ELF-1 (cell line): ENCODE measurements at regions not wholly inside any gene's neighbourhood (a gene's known extent, or its start where the extent isn't known, plus 50 kb on each side); places are given as distances from the start of the nearest gene placed in this dataset.
"Not testable (repeated sequence)": the region's sequence is repeated elsewhere in the genome, so short reads cannot be mapped to it uniquely, and the experiment has no call there.

Experiments used
- DNase-seq: peaks from one replicate; pipeline ENCODE4 v3.0.0-alpha.2; 2016; ENCODE audit warnings: low read depth, low spot score

GRCh38 chr17:30639391-30639790 lies 162.2 kb downstream of the GOSR1 start:
- not testable (repeated sequence) for DNase-seq

GRCh38 chr17:30638968-30639367 lies 161.8 kb downstream of the GOSR1 start:
- DNase-seq, result not testable (repeated sequence)

GRCh38 chr17:30631651-30632050 lies 154.4 kb downstream of the GOSR1 start:
- not testable (repeated sequence) for DNase-seq

- not testable (repeated sequence) for DNase-seq
Measured at GRCh38 chr17:30625380-30625779, 148.2 kb downstream of the GOSR1 start.

- not testable (repeated sequence) for DNase-seq
Measured at GRCh38 chr17:30624180-30624579, 147.0 kb downstream of the GOSR1 start.

DNA sequence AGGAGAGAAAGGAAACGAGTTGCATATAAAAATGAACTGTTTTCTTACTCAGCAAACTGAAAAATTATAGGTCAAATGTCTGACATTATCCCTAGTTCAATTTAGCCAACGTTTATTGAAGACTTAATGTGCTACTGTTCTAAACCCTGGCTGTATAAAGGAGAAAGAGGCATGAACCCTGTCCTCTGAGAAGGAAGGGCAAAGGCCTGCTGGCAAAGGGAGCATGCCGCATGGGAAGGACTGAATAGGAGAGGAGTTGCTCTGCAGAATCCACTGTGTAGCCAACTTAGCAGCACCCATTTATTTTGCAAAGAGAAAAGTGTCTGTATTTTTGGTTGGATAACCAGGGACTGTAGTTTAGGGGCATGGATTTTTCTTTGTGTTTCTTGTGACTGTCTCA lies 132.5 kb downstream of the GOSR1 start:
- not testable (repeated sequence) for DNase-seq

DNA sequence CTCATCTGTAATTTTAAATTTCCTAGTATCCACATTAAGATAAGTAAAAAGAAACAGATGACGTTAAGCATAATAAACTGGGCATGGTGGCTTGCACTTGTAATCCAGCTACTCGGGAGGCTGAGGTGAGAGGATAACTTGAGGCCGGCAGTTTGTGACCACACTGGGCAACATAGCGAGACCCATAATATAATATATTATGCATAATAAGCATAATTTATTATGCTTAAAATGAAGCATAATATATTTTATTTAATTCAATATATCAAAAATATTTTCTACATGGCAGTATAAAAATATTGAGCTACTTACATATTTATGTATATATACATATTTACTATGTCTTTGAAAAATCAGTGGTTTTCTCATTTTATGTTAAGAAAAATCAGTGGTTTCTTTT lies 128.3 kb downstream of the GOSR1 start:
- no peak for DNase-seq

GRCh38 chr17:30605027-30605426 lies 127.8 kb downstream of the GOSR1 start:
- no peak for DNase-seq

GRCh38 chr17:30602396-30602795 lies 125.2 kb downstream of the GOSR1 start:
- DNase-seq, result not testable (repeated sequence)

DNA sequence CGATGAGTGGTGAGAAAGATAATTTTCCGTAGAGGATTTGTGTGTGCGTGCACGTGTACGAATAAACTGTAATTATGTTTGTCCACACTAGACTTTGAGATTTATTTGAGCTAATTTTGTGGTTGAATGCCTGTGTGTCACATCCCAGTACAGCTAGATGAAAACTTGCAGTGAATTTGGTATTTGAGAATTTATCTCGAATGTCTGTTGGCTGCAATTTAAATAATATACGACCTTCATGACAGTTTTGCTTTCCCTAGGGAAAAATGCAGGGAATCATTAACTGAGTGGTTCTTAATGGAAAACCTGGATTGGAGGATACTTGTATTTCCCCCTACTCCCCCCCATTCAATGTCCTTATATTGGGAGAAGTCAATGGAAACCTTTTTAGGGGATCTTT lies 124.8 kb downstream of the GOSR1 start:
- DNase-seq, result not testable (repeated sequence)

DNA sequence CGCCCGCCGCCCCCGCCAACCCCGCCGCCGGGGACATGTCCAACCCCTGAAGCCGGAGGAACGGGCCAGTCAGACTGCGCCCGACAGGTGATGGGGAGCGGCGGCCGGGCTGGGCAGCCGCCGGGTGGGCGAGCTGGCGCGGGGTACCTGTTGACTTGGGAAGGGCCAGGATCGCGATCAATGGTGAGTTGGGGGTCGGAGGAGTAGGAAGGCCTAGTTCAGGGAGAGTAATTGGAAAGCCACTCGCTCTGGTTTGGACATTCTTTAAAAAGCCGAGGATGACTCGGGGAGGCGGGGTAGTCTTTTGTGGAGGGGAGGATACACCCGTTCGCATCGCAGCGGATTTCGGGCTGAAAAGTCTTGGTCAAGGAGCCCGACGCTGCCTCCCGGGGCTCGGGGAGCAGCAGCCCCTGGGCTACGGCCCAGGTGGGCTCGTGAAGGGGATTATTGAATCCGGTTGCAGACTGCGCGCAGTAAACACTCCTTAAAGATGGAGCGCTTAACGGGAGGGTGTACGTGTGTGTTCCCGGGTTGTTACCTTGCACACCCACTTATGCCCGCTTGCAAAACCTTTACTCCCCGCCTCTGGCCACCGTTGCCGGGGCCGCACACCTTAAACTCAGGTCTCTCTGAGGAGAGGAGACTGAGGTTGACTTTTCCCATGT lies 123.8 kb downstream of the GOSR1 start:
- DNase-seq, result peak; percentile 56

GRCh38 chr17:30600060-30600829 lies 123.0 kb downstream of the GOSR1 start:
- peak; percentile 91 for DNase-seq

- no peak for DNase-seq
Measured at GRCh38 chr17:30599428-30600059, 122.3 kb downstream of the GOSR1 start.

- no peak for DNase-seq
Measured at GRCh38 chr17:30597776-30598288, 120.6 kb downstream of the GOSR1 start.

GRCh38 chr17:30596948-30597775 lies 120.0 kb downstream of the GOSR1 start:
- DNase-seq, result not testable (repeated sequence)

DNA sequence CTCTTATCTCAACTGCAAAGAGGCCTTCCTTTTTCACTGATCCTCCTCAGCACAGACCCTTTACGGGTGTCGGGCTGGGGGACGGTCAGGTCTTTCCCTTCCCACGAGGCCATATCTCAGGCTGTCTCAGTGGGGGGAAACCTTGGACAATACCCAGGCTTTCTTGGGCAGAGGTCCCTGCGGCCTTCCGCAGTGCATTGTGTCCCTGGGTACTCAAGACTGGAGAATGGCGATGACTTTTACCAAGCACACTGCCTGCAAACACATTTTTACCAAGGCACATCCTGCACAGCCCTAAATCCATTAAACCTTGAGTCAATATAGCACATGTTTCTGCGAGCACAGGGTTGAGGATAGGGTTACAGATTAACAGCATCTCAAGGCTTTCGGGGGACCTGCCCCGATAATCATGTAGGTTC lies 117.8 kb downstream of the GOSR1 start:
- DNase-seq, result not testable (repeated sequence)

- no peak for DNase-seq
Measured at GRCh38 chr17:30594223-30594952, 117.2 kb downstream of the GOSR1 start.

- DNase-seq, result no peak
Measured at GRCh38 chr17:30590081-30590733, 113.0 kb downstream of the GOSR1 start.

- no peak for DNase-seq
Measured at GRCh38 chr17:30589431-30589830, 112.2 kb downstream of the GOSR1 start.

DNA sequence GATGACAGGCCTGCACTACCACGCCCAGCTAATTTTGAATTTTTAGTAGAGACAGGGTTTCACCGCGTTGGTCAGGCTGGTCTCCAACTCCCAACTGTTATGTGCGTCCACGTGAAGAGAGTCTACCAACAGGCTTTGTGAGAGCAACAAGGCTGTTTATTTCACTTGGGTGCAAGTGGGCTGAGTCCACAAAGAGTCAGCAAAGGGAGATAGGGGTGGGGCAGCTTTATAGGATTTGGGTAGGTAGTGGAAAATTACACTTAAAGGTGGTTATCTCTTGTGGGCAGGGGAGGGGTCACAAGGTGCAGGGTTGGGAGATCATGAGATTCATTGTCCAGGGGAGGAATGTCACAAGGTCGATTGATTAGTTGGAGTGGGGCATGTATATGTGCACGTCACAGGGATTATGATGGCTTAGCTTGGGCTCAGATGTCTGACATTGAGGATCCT lies 111.6 kb downstream of the GOSR1 start:
- no peak for DNase-seq
